HG03039 (cell line): ENCODE measurements at regions not wholly inside any gene's neighbourhood (a gene's known extent, or its start where the extent isn't known, plus 50 kb on each side); places are given as distances from the start of the nearest gene placed in this dataset.

Source experiments
- ATAC-seq: cut with Tn5 transposase; IDR thresholded peaks from one replicate; pipeline ENCODE4 v1.9.1; 2021; ENCODE audit warnings: mild to moderate bottlenecking, moderate library complexity; ENCODE audit not compliant: unreplicated experiment

DNA sequence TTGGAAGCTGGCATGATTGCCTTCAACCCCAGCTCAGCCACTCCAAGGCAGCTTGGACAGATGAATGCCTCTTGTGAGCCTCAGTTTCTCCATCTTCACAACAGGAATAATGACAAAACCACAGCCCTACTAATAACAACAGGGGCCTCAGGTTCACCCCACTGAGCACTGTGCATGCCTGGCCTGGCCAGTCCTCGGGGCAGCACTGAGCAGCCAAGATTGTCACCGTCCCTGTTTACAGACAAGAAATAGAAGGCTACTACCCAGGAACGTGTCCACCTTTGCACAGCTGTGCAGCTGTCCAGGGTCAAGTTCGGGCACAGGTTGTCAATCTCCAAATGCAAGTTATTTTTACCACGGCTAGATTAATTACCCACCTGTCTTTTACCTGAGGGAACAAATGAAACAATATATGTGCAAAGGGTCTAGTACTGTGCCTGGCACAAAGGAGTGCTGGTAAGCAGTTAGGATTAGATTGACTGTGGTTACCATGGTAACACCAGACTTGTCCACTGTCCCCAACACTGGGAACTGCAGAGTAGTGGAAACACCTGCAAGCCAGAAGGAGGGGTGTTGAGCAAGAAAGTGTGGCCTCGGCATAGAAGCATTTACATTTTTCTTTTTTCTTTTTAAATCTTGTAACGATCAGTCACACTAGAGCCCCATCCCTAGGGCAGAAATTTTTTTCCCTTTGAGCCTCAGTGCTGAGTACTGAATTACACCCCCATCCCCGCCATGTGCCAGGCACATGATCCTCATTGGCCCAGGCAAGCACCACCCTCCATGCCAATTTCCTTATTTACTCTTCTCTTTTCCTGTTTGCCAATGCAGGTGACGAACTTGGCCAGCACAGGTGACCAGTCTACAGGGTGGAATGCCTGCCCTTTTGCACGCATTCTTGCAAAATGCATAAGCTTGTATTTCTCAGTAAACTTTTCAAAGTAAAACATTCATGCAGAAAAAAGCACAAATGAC lies 66.3 kb upstream of the SLC6A6 start:
- ATAC-seq: no peak

DNA sequence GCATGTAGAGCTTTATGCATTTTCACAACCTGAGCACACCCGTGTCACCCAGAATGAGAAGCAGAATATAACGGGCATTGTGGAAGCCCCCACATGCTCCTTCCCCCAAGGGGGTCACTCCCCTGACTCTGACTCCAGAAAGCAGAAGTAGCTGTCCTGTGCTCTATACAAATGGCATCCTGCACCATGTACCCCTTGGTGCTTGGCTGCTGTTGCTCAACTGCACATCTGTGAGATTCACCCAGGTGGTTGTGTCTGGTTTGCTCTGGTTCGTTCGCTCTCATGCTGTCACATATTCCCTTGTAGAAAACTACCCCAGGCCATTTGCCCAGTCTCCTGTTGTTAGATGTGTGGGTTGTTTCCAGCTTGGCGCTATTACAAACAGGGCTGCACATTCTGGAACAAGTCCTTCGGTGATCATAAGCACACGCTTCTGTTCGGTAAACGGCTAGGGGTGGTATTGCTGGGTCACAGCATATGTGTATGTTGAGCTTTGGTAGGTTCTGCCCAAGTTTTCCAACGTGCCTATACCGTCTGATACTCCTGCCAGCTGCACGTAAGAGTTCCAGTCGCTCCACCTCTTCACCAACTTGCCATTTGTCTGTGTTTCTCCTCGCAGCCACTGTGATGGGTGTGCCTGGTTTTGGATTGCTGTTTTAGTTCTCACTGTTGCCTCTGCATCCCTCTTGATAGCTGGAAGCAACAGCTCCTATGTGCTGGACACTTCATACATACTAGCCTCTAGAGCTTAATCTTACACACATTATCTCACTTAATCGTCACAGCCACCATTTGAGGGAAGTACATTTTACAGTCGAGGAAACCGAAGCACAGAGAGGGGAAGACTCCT lies 65.4 kb upstream of the SLC6A6 start:
- no peak for ATAC-seq

DNA sequence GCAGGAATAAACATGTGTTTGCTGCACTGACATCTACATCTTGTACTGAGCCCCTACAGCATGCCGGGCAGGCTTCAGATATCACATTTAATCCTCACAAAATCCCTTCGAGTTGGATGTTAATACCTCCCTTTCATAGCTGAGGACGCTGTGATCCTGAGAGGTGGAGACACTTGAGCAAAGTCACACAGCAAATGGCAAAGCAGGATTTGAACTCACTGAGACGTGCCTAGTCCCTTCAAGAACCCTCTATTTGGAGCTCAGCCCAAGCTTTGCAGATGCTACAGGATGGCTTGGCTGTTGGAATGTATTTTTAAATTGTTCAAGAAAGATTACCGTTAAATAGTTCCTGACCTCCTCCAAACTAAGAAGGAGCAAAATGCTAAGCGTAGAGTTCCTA lies 64.6 kb upstream of the SLC6A6 start:
- no peak for ATAC-seq

DNA sequence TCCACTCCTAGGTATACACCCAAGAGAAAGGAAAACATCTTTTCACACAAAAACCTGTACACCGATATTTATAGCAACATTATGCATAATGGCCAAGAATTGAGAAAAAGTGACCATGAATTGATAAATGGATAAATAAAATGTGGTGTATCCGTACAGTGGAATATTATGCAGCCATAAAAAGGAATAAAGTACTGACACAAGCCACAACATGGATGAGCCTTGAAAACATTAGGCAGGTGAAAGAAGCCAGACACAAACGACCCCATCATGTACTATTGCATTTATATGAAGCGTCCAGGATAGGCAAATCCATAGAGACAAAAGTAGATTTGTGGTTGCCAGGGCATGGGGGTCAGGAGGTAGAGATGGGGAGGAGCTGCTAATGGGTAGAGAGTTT lies 64.2 kb upstream of the SLC6A6 start:
- ATAC-seq: no peak

DNA sequence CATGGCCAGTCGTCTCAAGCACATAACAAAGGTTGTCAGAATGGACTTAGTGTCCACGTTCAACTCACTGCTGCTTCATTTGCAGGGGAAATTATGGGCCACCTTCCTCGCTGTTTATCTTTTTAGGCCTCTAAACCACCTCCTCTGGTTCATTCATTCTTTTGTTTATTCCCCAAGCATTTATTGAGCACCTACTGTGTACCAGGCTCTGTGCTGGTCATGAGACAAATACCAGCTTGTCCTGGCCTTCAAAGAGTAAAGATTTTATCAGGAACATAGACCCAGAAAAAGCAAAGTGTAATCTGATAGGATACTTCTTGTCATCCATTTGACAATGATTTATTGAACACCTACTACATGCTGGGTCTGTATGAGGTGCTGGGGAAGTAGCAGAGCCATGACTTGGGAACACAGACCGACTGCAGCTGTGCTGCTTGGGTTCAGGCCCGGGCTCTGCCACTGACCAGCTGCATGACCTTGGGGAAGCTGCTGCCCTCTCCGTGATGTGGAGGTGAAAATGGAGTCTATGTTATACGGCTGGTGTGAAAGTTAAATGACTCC lies 63.4 kb upstream of the SLC6A6 start:
- no peak for ATAC-seq

DNA sequence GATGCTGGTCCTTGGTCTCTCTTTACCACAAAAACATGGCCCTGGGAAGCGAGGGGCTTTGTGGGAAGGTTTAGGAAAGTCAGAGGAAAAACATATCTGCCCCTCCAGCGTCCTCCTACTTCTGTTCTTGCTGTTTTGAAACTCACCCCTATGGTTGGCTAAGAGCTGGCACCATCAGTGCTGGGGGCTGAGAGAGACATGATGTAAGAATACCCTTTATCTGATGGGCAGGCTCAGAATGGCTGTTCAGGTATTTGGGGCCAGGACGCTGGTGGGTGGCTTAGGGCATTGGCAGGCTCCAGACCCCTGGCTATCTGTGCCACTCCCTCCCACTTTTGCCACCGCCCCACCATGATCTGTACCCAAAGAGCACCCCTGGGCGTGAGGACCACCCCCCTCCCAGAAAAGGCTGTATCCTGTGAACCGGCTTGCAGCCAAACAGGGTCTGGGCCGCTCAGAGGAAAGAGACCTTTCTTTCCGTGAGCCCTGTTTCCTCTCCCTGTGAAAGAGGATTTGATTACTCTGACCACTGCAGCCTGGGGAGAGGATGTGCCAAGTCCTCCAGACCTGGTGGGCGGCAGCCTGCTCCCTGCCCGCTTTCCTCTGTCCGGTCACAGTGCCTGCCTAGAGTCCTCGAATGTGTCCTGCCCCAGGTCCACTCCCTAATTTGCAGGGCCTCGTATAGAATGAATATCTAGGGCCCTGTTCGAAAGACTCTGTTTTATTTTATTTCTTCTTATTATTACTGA lies 61.3 kb upstream of the SLC6A6 start:
- no peak for ATAC-seq

DNA sequence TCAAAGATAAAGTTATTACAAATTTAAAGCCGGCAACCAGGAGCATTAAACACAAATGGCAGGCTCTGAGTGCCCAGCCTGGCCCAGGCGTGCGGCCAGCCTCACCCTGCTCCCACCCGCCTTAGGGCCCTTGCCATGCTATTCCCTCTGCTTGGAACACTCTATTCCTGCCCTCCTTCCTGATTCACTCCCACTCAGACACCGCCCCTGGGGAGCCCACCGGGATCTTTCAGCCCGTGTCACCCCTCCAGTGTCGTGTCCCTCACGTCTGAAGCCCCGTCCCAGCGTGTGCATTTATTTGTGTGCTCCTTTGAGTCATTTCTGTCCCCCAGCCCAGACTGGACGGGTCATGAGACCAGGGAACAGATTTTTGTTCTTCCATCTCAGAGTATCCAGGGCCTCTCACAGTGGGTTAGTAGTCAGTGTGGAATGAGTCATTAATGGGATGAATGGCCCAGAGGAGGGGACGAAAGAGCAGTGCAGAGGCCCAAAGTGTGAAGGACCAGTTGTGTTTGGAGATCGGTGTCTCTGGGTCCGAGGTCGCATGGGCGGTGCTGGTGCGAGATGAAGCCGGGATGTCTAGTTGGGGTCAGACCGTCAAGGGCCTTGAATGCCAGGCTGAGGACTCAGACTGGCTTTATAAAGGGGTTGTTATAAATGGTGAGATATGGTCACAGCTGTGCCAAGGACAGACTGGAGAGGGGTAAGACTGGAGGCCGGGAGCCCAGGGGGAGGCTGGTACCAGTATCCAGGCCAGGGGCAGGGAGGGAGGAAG lies 58.9 kb upstream of the SLC6A6 start:
- no peak for ATAC-seq

DNA sequence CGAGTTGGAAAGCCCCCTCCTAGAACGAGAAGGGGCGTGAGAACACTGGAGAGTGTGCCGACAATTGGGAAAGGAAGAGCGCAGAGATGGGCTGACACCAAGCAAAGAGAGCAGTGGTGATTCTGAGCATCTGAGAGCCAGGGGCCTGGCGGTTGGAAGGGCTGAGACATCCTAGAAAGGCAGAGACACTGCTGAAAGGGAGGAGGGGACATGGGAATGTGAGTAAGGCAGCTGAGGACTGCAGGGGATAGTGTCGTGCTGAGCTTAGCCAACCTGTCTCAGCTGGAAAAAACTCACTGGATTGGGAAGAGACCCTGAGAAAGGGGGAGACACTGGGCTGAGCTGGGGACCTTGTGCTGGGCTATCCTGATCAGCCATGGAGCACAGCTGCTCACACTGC lies 58.1 kb upstream of the SLC6A6 start:
- no peak for ATAC-seq

DNA sequence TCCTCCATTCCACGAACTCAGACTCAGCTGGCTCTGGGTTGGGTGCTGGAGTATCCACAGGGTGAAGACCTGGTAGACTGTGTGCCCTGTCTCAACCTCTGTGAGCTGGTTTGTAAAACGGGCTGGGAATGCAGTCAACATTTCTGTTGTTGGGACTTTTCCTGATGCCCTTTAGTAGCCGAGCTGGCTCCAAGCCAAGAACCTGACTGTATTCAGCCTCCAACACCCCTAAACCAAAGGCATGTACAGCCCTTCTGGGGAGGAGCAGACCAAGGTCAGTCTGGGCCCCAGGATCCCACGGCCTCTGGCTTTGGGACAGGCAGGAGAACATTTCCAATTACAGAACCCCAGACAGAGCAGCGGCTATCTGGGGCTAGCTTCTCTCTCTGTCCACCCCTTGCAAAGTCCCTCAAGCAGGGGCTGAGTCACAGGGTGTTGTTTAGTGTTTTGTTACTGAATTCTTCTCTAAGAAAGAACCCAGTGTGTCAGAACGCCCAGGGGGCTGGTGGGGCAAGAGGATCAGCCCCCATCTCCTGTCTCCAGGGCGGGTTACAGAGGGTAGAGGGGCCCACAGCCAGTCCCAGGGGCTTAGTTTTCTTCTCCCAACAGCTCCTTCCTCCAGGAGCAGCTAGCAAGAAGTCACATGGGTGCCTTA lies 56.8 kb upstream of the SLC6A6 start:
- no peak for ATAC-seq

DNA sequence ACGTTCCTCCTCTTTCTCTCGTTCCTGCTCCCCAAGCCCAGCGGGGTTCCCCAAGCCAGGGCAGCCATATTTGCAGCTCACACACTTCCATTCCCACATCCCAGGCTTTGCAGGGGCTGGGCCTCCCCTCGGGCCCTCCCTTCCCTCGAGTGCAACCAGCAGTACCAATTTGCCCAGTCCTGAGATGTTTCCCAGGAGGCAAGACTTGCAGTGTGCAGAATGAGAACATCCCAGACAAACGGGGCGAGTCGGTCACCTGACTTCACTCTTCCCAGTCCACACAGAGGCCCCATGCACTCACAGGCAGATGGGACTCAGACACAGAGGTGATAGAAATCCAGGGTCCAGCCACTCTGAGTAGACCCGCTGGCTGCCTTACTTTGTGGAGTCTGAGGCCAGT lies 56.2 kb upstream of the SLC6A6 start:
- ATAC-seq: no peak

DNA sequence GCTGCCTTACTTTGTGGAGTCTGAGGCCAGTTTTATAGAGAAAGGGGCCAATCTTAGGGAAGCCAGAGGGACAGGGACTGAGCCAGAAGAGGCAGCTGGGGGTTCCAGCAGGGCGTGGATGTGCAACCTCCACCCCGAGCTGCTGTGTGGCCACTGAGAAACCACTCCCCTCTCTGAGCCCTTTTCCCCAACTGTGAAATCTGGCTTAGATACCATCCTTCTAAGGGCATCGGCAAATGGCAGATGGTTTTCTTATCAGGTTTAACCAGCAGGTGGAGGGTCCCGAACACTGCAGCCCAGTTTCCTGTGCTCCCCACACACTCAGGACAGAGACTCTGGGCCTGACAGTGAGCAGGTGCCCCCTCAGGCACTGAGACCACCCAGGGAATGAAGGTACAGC lies 55.8 kb upstream of the SLC6A6 start:
- no peak for ATAC-seq

DNA sequence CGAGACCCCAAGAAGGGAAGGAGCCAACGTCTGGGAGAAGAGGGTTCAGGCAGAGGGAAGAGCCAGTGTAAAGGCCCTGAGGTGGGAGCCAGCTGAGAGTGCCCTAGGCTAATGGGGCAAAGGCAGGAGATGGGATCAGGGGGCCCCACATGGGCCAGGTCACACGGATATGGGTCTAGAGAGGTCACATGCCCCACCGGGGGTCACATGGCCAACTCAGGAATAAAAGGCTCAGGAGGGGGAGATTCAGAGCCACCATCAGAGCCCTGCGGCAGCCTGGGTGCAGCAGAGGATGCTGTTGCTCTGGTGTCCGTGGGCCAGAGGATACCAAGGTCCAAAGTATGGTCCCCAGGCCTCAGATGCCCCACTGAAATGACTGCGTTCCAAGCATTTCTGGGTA lies 55.3 kb upstream of the SLC6A6 start:
- no peak for ATAC-seq

DNA sequence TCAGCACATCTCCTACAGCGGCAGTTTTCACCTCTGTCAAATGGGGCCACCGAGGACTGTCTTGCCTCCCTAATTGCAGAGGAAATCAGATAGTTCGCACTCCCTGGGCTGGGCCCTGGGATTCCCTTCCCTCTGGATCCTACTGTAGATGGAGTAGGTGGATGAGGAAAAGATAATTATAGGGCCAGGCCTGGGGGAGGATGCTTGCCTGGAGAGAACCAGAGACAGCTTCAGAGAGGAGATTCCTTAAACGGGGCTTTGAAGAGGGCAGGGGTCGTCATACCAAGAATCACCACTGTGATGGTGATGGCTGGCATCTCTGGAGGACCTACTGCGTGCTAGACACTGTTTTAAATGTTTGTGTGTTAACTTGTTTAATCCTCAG lies 50.8 kb upstream of the SLC6A6 start:
- no peak for ATAC-seq

DNA sequence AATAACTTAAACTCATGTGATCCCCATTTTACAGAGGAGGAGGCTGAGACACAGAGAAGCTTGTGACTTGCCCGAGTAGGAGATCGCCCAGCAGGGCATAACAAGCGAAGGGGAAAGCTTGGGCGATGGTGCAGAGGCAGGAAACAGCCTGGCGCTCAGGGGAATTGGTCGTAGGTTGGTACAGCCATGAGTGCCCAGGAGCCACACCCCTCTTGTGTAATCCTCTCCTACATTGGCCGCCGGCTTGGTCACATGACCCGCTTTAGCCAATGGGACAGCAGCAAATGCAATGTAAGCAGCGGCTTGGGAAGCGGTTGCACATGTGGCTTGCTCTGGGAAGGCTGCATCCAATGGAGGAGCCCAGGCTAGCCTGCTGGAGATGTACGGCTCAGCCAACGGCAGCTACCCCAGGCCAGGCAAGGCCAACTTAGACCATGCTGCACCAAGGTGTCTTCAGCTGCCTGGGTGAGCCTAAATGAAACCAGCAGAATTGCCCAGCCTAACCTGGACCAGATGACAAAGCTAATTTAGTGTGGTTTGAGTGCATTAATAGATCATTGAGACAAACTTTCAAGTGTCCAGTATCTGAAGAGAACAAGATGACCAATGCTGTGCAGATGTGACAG lies 50.3 kb upstream of the SLC6A6 start:
- ATAC-seq: no peak
